K562 (cell line): ENCODE measurements at regions not wholly inside any gene's neighbourhood (a gene's known extent, or its start where the extent isn't known, plus 50 kb on each side); places are given as distances from the start of the nearest gene placed in this dataset.

Source experiments
- ATF7 ChIP-seq: fragments of 450-650 bp; IDR thresholded peaks from 2 replicates; pipeline ENCODE4 v1.7.1; 2014; ENCODE audit warnings: mild to moderate bottlenecking, moderate library complexity
- MAZ ChIP-seq, 2 experiments: fragments of 450-650 bp in 1 of 2; sonication (generic) in 1 of 2; formaldehyde crosslinking; IDR thresholded peaks in 1 of 2; conservative IDR thresholded peaks in 1 of 2; 2 replicates each; pipeline versions ENCODE4 v1.4.0 to v1.5.0; 2020; ENCODE audit warnings: mild to moderate bottlenecking in 1 of 2, missing genetic modification reagents in 1 of 2
- RFX1 ChIP-seq: fragments of 450-650 bp; IDR thresholded peaks from 2 replicates; pipeline ENCODE4 v1.6.1; 2016; ENCODE audit warnings: mild to moderate bottlenecking, moderate library complexity

DNA sequence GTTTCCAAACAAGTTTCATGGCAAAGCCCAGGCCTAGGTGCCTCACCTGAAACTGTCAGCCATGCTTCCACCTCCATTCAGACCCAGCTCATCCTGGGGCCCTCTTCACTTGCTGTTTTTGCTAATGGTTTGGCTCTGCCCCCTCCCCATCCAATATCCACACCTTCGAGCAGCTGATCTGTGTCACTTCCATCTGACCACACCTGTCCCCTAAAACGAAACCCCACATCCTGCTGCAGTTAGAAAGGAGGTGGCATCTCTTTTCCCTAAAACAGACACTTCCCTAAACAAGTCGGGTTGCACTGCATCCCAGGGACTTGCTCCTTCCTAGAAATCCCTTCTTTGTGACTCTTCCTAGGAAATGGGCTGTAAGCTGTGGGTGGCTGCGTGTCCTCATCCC, 748.7 kb upstream of the SALL3 start:
- TF ChIP-seq MAZ (CRISPR knock-in tag; conservative IDR thresholded peaks at IDR 0.05 in 1 of 2, IDR thresholded peaks at IDR 0.05 in 1 of 2) = no peak
- no peak for TF ChIP-seq ATF7
- no peak for TF ChIP-seq RFX1
